Mucosa of stomach (tissue), 1 donor: ENCODE measurements at regions not wholly inside any gene's neighbourhood (a gene's known extent, or its start where the extent isn't known, plus 50 kb on each side); places are given as distances from the start of the nearest gene placed in this dataset.

Experiments
- H3K27me3 ChIP-seq: one replicate; pipeline ENCODE4 v1.7.0; 2013; ENCODE audit warnings: mild to moderate bottlenecking, low read length; ENCODE audit not compliant: control insufficient read depth, insufficient read depth
- H3K36me3 ChIP-seq: one replicate; pipeline ENCODE4 v1.7.0; 2013; ENCODE audit warnings: low read length; ENCODE audit not compliant: control insufficient read depth, insufficient read depth
- H3K4me1 ChIP-seq: one replicate; pipeline ENCODE4 v1.7.0; 2013; ENCODE audit warnings: mild to moderate bottlenecking, low read length; ENCODE audit not compliant: control insufficient read depth, insufficient read depth
- H3K4me3 ChIP-seq: one replicate; pipeline ENCODE4 v1.7.0; 2013; ENCODE audit warnings: low read length
- H3K9ac ChIP-seq: one replicate; pipeline ENCODE4 v1.7.0; 2013; ENCODE audit warnings: mild to moderate bottlenecking, low read length, moderate library complexity
- H3K9me3 ChIP-seq: one replicate; pipeline ENCODE4 v1.7.0; 2013; ENCODE audit warnings: mild to moderate bottlenecking, low read length, moderate library complexity; ENCODE audit not compliant: control insufficient read depth
- donor health status: Pancreatic carcinoma.

- Histone ChIP-seq H3K4me3 (no peak overlapping the region), H3K9ac (no peak overlapping the region), H3K36me3 (no peaks in the 10 kb centered on the region), H3K9me3 (no peaks in the 10 kb centered on the region), H3K27me3 (no peaks in the 10 kb centered on the region), H3K4me1 (peaks cover 10% of the 10 kb centered on the region)
Observed at GRCh38 chr9:14031810-14032209, 282.1 kb downstream of the NFIB start.

- Histone ChIP-seq H3K36me3 (no peaks in the 10 kb centered on the region), H3K9me3 (no peaks in the 10 kb centered on the region), H3K9ac (no peak overlapping the region), H3K27me3 (no peaks in the 10 kb centered on the region), H3K4me1 (peaks cover 10% of the 10 kb centered on the region), H3K4me3 (no peak overlapping the region)
Observed at GRCh38 chr9:14031060-14031414, 282.9 kb downstream of the NFIB start.

- H3K27me3 ChIP-seq = no peaks in the 10 kb centered on the region
- no peak overlapping the region for H3K4me3 ChIP-seq
- H3K36me3 ChIP-seq = no peaks in the 10 kb centered on the region
- peak overlapping the region; percentile 7 for H3K9ac ChIP-seq
- H3K4me1 ChIP-seq = peaks cover 10% of the 10 kb centered on the region
- H3K9me3 ChIP-seq = no peaks in the 10 kb centered on the region
Observed at GRCh38 chr9:14030375-14031059, 283.4 kb downstream of the NFIB start.

GRCh38 chr9:14029806-14030374, 284.1 kb downstream of the NFIB start:
- H3K4me3 ChIP-seq = no peak overlapping the region
- no peaks in the 10 kb centered on the region for H3K36me3 ChIP-seq
- no peaks in the 10 kb centered on the region for H3K9me3 ChIP-seq
- peaks cover 10% of the 10 kb centered on the region for H3K4me1 ChIP-seq
- peak overlapping the region; percentile 7 for H3K9ac ChIP-seq
- no peaks in the 10 kb centered on the region for H3K27me3 ChIP-seq

GRCh38 chr9:14027116-14027800, 286.7 kb downstream of the NFIB start:
- Histone ChIP-seq H3K4me1 (peaks cover 10% of the 10 kb centered on the region), H3K4me3 (no peak overlapping the region), H3K9me3 (no peaks in the 10 kb centered on the region), H3K9ac (no peak overlapping the region), H3K36me3 (no peaks in the 10 kb centered on the region), H3K27me3 (no peaks in the 10 kb centered on the region)

- H3K27me3 ChIP-seq = no peaks in the 10 kb centered on the region
- no peaks in the 10 kb centered on the region for H3K9me3 ChIP-seq
- H3K36me3 ChIP-seq = no peaks in the 10 kb centered on the region
- H3K4me3 ChIP-seq = no peak overlapping the region
- H3K9ac ChIP-seq = no peak overlapping the region
- peaks cover 10% of the 10 kb centered on the region for H3K4me1 ChIP-seq
Observed at GRCh38 chr9:14025741-14026140, 288.2 kb downstream of the NFIB start.

GRCh38 chr9:14023285-14023684, 290.7 kb downstream of the NFIB start:
- H3K9ac ChIP-seq = no peak overlapping the region
- peaks cover 10% of the 10 kb centered on the region for H3K4me1 ChIP-seq
- H3K4me3 ChIP-seq = no peak overlapping the region
- no peaks in the 10 kb centered on the region for H3K27me3 ChIP-seq
- no peaks in the 10 kb centered on the region for H3K9me3 ChIP-seq
- H3K36me3 ChIP-seq = no peaks in the 10 kb centered on the region

- Histone ChIP-seq H3K36me3 (no peaks in the 10 kb centered on the region), H3K4me1 (peaks cover 2% of the 10 kb centered on the region), H3K4me3 (no peak overlapping the region), H3K9me3 (no peaks in the 10 kb centered on the region), H3K9ac (no peak overlapping the region), H3K27me3 (no peaks in the 10 kb centered on the region)
Observed at GRCh38 chr9:14021871-14022525, 291.9 kb downstream of the NFIB start.

- H3K4me1 ChIP-seq = no peaks in the 10 kb centered on the region
- H3K4me3 ChIP-seq = no peak overlapping the region
- no peak overlapping the region for H3K9ac ChIP-seq
- H3K27me3 ChIP-seq = no peaks in the 10 kb centered on the region
- H3K9me3 ChIP-seq = no peaks in the 10 kb centered on the region
- H3K36me3 ChIP-seq = no peaks in the 10 kb centered on the region
Observed at GRCh38 chr9:14018081-14018480, 295.9 kb downstream of the NFIB start.

- H3K9ac ChIP-seq = no peak overlapping the region
- H3K4me3 ChIP-seq = no peak overlapping the region
- H3K9me3 ChIP-seq = no peaks in the 10 kb centered on the region
- H3K36me3 ChIP-seq = no peaks in the 10 kb centered on the region
- no peaks in the 10 kb centered on the region for H3K4me1 ChIP-seq
- H3K27me3 ChIP-seq = no peaks in the 10 kb centered on the region
Observed at GRCh38 chr9:14014744-14015143, 299.2 kb downstream of the NFIB start.

GRCh38 chr9:14014218-14014617, 299.7 kb downstream of the NFIB start:
- no peak overlapping the region for H3K4me3 ChIP-seq
- no peaks in the 10 kb centered on the region for H3K27me3 ChIP-seq
- H3K9me3 ChIP-seq = no peaks in the 10 kb centered on the region
- no peak overlapping the region for H3K9ac ChIP-seq
- H3K4me1 ChIP-seq = no peaks in the 10 kb centered on the region
- H3K36me3 ChIP-seq = no peaks in the 10 kb centered on the region
